Astrocyte (in vitro differentiated cells and primary cell): ENCODE measurements at regions not wholly inside any gene's neighbourhood (a gene's known extent, or its start where the extent isn't known, plus 50 kb on each side); places are given as distances from the start of the nearest gene placed in this dataset.

Experiments
- DNase-seq: peaks from one replicate; pipeline ENCODE4 v3.0.0-alpha.2; 2010; ENCODE audit warnings: low read depth
- FAIRE-seq: peaks from 2 replicates; lab custom pipeline; 2011; peaks lifted over from hg19 to GRCh38; lab: Jason Lieb, UNC
- H2AFZ ChIP-seq: 2 replicates; pipeline ENCODE4 v1.6.0; 2012; ENCODE audit warnings: low read depth, low read length, inconsistent platforms
- H3K27ac ChIP-seq: 2 replicates; pipeline ENCODE4 v1.5.1; 2011; ENCODE audit warnings: low read depth, low read length, inconsistent platforms
- H3K27me3 ChIP-seq: 2 replicates; pipeline ENCODE4 v1.6.0; 2011; ENCODE audit warnings: low read length, inconsistent platforms; ENCODE audit not compliant: insufficient read depth
- H3K36me3 ChIP-seq: 2 replicates; pipeline ENCODE4 v1.5.1; 2011; ENCODE audit warnings: low read length, inconsistent platforms; ENCODE audit not compliant: insufficient read depth
- H3K4me1 ChIP-seq: 2 replicates; pipeline ENCODE4 v1.5.1; 2011; ENCODE audit warnings: low read length, inconsistent platforms; ENCODE audit not compliant: insufficient read depth
- H3K4me2 ChIP-seq: 2 replicates; pipeline ENCODE4 v1.6.0; 2012; ENCODE audit warnings: low read length, inconsistent platforms
- H3K4me3 ChIP-seq: 2 replicates; pipeline ENCODE4 v1.5.1; 2011; ENCODE audit warnings: low read depth, mild to moderate bottlenecking, low read length, inconsistent platforms; ENCODE audit not compliant: insufficient read depth
- H3K79me2 ChIP-seq: 2 replicates; pipeline ENCODE4 v1.6.0; 2012; ENCODE audit warnings: mild to moderate bottlenecking, low read length, inconsistent platforms; ENCODE audit not compliant: insufficient read depth
- H3K9ac ChIP-seq: 2 replicates; pipeline ENCODE4 v1.6.0; 2012; ENCODE audit warnings: mild to moderate bottlenecking, low read length, inconsistent platforms
- H3K9me3 ChIP-seq: 2 replicates; pipeline ENCODE4 v1.5.1; 2012; ENCODE audit warnings: low read depth, mild to moderate bottlenecking, low read length, inconsistent platforms; ENCODE audit not compliant: insufficient read depth
- H4K20me1 ChIP-seq: 2 replicates; pipeline ENCODE4 v1.6.0; 2012; ENCODE audit warnings: low read length, inconsistent platforms; ENCODE audit not compliant: insufficient read depth
- H3K27ac Mint-ChIP-seq: one replicate; pipeline ENCODE4 v1.8.0; 2021; ENCODE audit warnings: mild to moderate bottlenecking, mixed read lengths; ENCODE audit not compliant: unreplicated experiment
- H3K27me3 Mint-ChIP-seq: one replicate; pipeline ENCODE4 v1.8.0; 2021; ENCODE audit warnings: low read depth, mixed read lengths; ENCODE audit not compliant: unreplicated experiment
- H3K36me3 Mint-ChIP-seq: one replicate; pipeline ENCODE4 v1.8.0; 2021; ENCODE audit warnings: low read depth, mixed read lengths; ENCODE audit not compliant: unreplicated experiment
- H3K4me1 Mint-ChIP-seq: one replicate; pipeline ENCODE4 v1.8.0; 2021; ENCODE audit warnings: low read depth, mixed read lengths; ENCODE audit not compliant: unreplicated experiment
- H3K4me3 Mint-ChIP-seq: one replicate; pipeline ENCODE4 v1.8.0; 2021; ENCODE audit warnings: mild to moderate bottlenecking, moderate library complexity, mixed read lengths; ENCODE audit not compliant: unreplicated experiment
- H3K9me3 Mint-ChIP-seq: one replicate; pipeline ENCODE4 v1.8.0; 2021; ENCODE audit warnings: mild to moderate bottlenecking, mixed read lengths; ENCODE audit not compliant: unreplicated experiment
- EZH2 ChIP-seq: IDR thresholded peaks from 2 replicates; pipeline ENCODE4 v1.6.1; 2012; ENCODE audit warnings: mild to moderate bottlenecking, low read length, inconsistent platforms; ENCODE audit not compliant: insufficient read depth
- TF ChIP-seq, protein P1 (sequence below): IDR thresholded peaks from 2 replicates; pipeline ENCODE4 v1.5.1; 2011; ENCODE audit warnings: low read depth, mild to moderate bottlenecking, inconsistent platforms, low read length, moderate library complexity; ENCODE audit not compliant: insufficient read depth

DNA sequence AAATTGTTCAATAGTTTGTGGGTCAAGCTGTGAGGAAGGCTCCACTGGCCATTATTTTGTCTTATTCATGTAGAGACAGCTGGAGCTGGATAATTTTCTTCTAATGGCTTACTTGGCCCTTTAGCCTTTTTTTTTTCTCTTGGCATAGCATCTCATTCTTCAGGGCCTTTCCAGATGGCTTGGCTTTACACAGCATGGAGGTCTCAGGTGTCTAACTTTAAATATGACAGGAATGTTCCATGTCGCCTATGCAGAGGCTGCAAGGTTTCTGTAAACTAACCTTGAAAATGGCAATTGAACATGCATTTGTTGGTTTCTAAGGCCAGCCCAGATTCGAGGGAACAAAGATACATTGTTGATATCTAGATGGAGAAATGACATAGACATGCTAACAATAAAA is 247.9 kb upstream of the CNTN5 start:
- FAIRE-seq: no peak
- no peak overlapping the region for H3K4me2 ChIP-seq
- no peak overlapping the region for H2AFZ ChIP-seq
- Mint-ChIP-seq H3K27ac (no peak overlapping the region), H3K4me3 (no peak overlapping the region), H3K36me3 (no peaks in the 10 kb centered on the region), H3K27me3 (no peaks in the 10 kb centered on the region), H3K4me1 (no peaks in the 10 kb centered on the region), H3K9me3 (peaks cover 6% of the 10 kb centered on the region)
- H3K79me2 ChIP-seq: no peaks in the 10 kb centered on the region
- no peaks in the 10 kb centered on the region for H3K27me3 ChIP-seq
- TF ChIP-seq, protein P1, sequence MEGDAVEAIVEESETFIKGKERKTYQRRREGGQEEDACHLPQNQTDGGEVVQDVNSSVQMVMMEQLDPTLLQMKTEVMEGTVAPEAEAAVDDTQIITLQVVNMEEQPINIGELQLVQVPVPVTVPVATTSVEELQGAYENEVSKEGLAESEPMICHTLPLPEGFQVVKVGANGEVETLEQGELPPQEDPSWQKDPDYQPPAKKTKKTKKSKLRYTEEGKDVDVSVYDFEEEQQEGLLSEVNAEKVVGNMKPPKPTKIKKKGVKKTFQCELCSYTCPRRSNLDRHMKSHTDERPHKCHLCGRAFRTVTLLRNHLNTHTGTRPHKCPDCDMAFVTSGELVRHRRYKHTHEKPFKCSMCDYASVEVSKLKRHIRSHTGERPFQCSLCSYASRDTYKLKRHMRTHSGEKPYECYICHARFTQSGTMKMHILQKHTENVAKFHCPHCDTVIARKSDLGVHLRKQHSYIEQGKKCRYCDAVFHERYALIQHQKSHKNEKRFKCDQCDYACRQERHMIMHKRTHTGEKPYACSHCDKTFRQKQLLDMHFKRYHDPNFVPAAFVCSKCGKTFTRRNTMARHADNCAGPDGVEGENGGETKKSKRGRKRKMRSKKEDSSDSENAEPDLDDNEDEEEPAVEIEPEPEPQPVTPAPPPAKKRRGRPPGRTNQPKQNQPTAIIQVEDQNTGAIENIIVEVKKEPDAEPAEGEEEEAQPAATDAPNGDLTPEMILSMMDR: no peak
- TF ChIP-seq EZH2: no peak
- no peaks in the 10 kb centered on the region for H3K9me3 ChIP-seq
- H3K9ac ChIP-seq: no peak overlapping the region
- H3K36me3 ChIP-seq: no peaks in the 10 kb centered on the region
- no peak overlapping the region for H3K27ac ChIP-seq
- no peaks in the 10 kb centered on the region for H4K20me1 ChIP-seq
- H3K4me3 ChIP-seq: no peak overlapping the region
- H3K4me1 ChIP-seq: no peaks in the 10 kb centered on the region
- DNase-seq: no peak

DNA sequence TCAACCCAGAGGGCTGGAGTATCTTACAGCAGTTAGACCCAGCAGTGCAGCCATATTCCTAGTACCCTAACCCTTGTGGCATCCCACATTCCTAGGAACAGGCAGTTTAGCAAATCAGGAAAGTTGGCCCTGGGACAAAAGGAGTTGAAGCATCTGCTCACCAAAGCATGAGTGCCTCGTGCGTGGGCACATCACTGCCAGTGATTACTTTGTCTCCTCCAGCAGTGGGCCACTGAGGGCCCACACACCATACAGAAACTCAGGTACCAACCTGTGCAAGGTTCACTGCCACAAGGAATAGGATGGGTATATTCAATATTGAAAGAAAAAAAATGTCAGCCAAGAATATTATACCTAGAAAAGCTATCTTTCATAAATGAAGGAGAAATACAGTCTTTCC is 227.5 kb upstream of the CNTN5 start:
- no peaks in the 10 kb centered on the region for H3K27me3 ChIP-seq
- H3K79me2 ChIP-seq: no peaks in the 10 kb centered on the region
- FAIRE-seq (no peak), DNase-seq (no peak)
- no peaks in the 10 kb centered on the region for H3K36me3 ChIP-seq
- H3K9me3 Mint-ChIP-seq: no peaks in the 10 kb centered on the region
- no peaks in the 10 kb centered on the region for H3K27me3 Mint-ChIP-seq
- TF ChIP-seq, protein P1: no peak
- no peak for TF ChIP-seq EZH2
- no peak overlapping the region for H3K4me3 ChIP-seq
- H2AFZ ChIP-seq: no peak overlapping the region
- H3K4me2 ChIP-seq: no peak overlapping the region
- H3K27ac Mint-ChIP-seq: no peak overlapping the region
- H3K27ac ChIP-seq: no peak overlapping the region
- peaks cover 5% of the 10 kb centered on the region for H3K9me3 ChIP-seq
- no peaks in the 10 kb centered on the region for H3K4me1 ChIP-seq
- H3K4me1 Mint-ChIP-seq: no peaks in the 10 kb centered on the region
- no peaks in the 10 kb centered on the region for H4K20me1 ChIP-seq
- H3K36me3 Mint-ChIP-seq: no peaks in the 10 kb centered on the region
- H3K9ac ChIP-seq: no peak overlapping the region
- no peak overlapping the region for H3K4me3 Mint-ChIP-seq

DNA sequence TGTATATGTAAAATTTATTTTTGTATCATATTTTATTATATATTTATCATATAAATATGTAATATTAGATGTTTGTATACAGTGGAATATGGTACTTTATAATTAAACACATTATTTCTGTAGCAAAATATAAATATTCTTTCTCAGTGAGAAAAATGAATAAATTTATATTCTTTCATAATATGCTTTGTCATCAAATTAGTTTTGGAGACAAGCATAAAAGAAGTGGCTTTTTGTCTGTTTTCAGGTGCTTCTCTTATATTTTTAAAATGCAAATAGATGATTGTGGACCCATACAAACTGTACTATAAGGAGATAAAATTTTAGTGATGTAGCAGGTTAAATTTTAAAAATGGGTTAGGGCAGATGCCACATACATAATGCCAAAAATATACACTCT is 222.4 kb upstream of the CNTN5 start:
- H3K27me3 ChIP-seq: no peaks in the 10 kb centered on the region
- no peaks in the 10 kb centered on the region for H3K27me3 Mint-ChIP-seq
- no peaks in the 10 kb centered on the region for H3K36me3 Mint-ChIP-seq
- H3K4me2 ChIP-seq: no peak overlapping the region
- H3K9me3 Mint-ChIP-seq: no peaks in the 10 kb centered on the region
- H3K4me3 Mint-ChIP-seq: no peak overlapping the region
- H3K9ac ChIP-seq: no peak overlapping the region
- no peaks in the 10 kb centered on the region for H3K4me1 Mint-ChIP-seq
- no peak overlapping the region for H3K27ac Mint-ChIP-seq
- H4K20me1 ChIP-seq: no peaks in the 10 kb centered on the region
- H3K9me3 ChIP-seq: peaks cover under 1% of the 10 kb centered on the region
- H3K4me3 ChIP-seq: no peak overlapping the region
- no peak for TF ChIP-seq EZH2
- TF ChIP-seq, protein P1: no peak
- no peaks in the 10 kb centered on the region for H3K36me3 ChIP-seq
- H3K27ac ChIP-seq: no peak overlapping the region
- no peaks in the 10 kb centered on the region for H3K79me2 ChIP-seq
- H2AFZ ChIP-seq: no peak overlapping the region
- H3K4me1 ChIP-seq: no peaks in the 10 kb centered on the region
- FAIRE-seq (no peak), DNase-seq (no peak)
